ENCODE measurements at regions not wholly inside any gene's neighbourhood (a gene's known extent, or its start where the extent isn't known, plus 50 kb on each side); places are given as distances from the start of the nearest gene placed in this dataset.

DNA sequence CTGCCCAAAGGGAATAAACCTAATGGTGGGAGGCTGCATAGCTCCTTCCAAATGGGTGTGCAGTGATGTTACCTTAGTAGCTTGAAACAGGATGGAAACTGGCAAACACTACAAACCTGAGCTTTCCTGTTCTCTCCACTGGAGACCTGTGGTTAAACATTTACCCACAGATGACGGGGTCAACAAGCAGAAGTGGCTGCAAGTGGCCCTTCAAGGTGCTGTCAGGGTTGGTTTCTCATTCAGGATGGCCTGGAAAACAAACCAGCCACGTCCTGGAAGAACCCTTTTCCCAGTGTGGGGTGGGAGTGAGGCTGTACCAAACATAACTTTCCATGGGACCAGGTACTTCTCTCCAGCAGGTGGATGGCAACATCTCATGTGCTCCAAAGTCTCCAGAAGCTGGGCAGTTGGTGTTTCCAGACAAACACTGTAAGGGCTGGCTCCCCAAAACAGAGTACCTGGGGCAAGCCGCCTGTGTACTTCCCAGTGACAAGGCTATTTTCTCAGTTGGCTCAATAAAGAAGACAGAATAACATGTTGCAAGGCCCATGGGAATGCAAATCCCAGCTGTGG is 67.5 kb downstream of the DNAJB9 start:
- Mint-ChIP-seq H3K4me1 (peaks cover 4% of the 10 kb centered on the region), H3K9me3 (peaks cover 8% of the 10 kb centered on the region), H3K4me3 (no peak overlapping the region), H3K36me3 (no peaks in the 10 kb centered on the region), H3K27ac (no peak overlapping the region), H3K27me3 (ENCODE audit: low read depth) (peaks cover 3% of the 10 kb centered on the region)
- TF ChIP-seq, protein P1, sequence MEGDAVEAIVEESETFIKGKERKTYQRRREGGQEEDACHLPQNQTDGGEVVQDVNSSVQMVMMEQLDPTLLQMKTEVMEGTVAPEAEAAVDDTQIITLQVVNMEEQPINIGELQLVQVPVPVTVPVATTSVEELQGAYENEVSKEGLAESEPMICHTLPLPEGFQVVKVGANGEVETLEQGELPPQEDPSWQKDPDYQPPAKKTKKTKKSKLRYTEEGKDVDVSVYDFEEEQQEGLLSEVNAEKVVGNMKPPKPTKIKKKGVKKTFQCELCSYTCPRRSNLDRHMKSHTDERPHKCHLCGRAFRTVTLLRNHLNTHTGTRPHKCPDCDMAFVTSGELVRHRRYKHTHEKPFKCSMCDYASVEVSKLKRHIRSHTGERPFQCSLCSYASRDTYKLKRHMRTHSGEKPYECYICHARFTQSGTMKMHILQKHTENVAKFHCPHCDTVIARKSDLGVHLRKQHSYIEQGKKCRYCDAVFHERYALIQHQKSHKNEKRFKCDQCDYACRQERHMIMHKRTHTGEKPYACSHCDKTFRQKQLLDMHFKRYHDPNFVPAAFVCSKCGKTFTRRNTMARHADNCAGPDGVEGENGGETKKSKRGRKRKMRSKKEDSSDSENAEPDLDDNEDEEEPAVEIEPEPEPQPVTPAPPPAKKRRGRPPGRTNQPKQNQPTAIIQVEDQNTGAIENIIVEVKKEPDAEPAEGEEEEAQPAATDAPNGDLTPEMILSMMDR (IDR thresholded peaks at IDR 0.05; ENCODE audit: unreplicated experiment): no peak
- no peak for DNase-seq (ENCODE audit: low spot score in 2 of 2, unreplicated experiment in 2 of 2)

DNA sequence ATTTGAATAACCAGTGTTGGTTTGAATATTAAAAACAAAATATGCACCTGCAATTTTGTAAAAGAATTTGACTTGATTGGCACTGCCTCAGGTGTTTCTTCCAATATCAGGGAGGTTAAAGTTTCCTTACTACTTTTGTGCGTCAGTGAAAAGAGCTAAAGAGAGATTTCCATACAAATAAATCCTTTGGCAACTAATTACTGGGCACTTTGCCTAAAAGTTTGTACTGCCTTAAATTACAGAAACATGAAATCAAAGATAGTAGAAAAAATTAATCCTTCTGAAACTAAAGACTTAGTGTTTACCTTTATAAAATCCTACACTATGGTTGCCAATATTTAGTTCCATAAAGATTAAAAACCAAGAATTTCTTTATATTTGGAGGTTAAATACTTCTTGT is 72.5 kb downstream of the DNAJB9 start:
- DNase-seq (ENCODE audit: low spot score in 2 of 2, unreplicated experiment in 2 of 2): no peak
- Mint-ChIP-seq H3K27me3 (ENCODE audit: low read depth) (no peaks in the 10 kb centered on the region), H3K27ac (no peak overlapping the region), H3K4me3 (no peak overlapping the region), H3K36me3 (peaks cover 1% of the 10 kb centered on the region), H3K9me3 (peaks cover 13% of the 10 kb centered on the region), H3K4me1 (peaks cover 4% of the 10 kb centered on the region)
- TF ChIP-seq, protein P1 (IDR thresholded peaks at IDR 0.05; ENCODE audit: unreplicated experiment): no peak

- peaks cover 1% of the 10 kb centered on the region for H3K36me3 Mint-ChIP-seq
- H3K9me3 Mint-ChIP-seq: peaks cover 13% of the 10 kb centered on the region
- H3K27me3 Mint-ChIP-seq (ENCODE audit: low read depth): no peaks in the 10 kb centered on the region
Measured at GRCh38 chr7:108643136-108643535, 73.5 kb downstream of the DNAJB9 start.

DNA sequence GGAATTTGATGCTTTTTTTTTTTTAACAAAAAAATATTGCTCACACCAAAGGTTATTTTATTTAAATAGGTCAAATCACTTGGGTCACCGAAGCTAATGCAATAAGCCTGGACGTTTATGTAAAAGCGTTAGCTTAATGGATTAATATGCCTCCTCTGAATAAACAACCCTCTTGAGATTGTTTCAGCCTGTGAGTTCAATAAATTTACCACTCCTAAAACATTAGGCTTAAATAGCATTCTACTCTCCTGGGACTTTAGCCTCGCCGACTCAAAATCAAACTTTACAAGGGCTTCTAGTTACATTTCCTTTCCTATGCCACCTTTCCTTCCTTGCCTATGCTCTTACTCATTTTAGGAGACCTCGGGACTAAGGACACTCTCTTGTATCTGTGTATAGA is 79.3 kb downstream of the DNAJB9 start:
- Mint-ChIP-seq H3K9me3 (peaks cover 13% of the 10 kb centered on the region), H3K36me3 (peaks cover 1% of the 10 kb centered on the region), H3K27me3 (ENCODE audit: low read depth) (no peaks in the 10 kb centered on the region), H3K4me1 (peaks cover 24% of the 10 kb centered on the region), H3K27ac (no peak overlapping the region), H3K4me3 (no peak overlapping the region)
- DNase-seq (ENCODE audit: low spot score in 2 of 2, unreplicated experiment in 2 of 2): no peak
- TF ChIP-seq, protein P1 (IDR thresholded peaks at IDR 0.05; ENCODE audit: unreplicated experiment): no peak

More at GRCh38 chr7:108643136-108643535, 73.5 kb downstream of the DNAJB9 start:
- DNase-seq (ENCODE audit: low spot score in 2 of 2, unreplicated experiment in 2 of 2): no peak
- TF ChIP-seq, protein P1 (IDR thresholded peaks at IDR 0.05; ENCODE audit: unreplicated experiment): no peak
- Mint-ChIP-seq H3K4me1 (peaks cover 4% of the 10 kb centered on the region), H3K4me3 (no peak overlapping the region), H3K27ac (no peak overlapping the region)

DNA sequence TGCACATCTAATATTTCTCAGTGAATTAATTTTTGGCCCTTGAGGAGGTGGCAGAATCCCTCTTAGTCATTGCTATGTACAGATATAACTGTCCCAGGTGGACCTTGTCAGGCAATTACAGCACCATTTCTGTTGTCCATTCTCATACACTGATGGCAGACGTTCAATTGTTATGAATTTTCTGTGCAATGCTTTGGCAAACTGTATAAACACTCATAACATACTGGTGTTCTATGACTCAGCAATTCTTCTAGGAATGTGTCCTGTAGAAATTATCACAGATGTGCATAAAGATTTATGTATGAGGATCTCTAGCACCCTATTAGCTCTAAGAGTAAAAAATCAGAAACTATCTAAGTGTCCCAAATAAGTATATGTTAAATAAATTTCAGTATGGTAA is 80.8 kb downstream of the DNAJB9 start:
- H3K27ac Mint-ChIP-seq: no peak overlapping the region
- H3K36me3 Mint-ChIP-seq: peaks cover 1% of the 10 kb centered on the region
- peaks cover 24% of the 10 kb centered on the region for H3K4me1 Mint-ChIP-seq
- H3K4me3 Mint-ChIP-seq: no peak overlapping the region
- TF ChIP-seq, protein P1 (IDR thresholded peaks at IDR 0.05; ENCODE audit: unreplicated experiment): no peak
- DNase-seq (ENCODE audit: low spot score in 2 of 2, unreplicated experiment in 2 of 2): no peak
- peaks cover 5% of the 10 kb centered on the region for H3K9me3 Mint-ChIP-seq
- no peaks in the 10 kb centered on the region for H3K27me3 Mint-ChIP-seq (ENCODE audit: low read depth)

DNA sequence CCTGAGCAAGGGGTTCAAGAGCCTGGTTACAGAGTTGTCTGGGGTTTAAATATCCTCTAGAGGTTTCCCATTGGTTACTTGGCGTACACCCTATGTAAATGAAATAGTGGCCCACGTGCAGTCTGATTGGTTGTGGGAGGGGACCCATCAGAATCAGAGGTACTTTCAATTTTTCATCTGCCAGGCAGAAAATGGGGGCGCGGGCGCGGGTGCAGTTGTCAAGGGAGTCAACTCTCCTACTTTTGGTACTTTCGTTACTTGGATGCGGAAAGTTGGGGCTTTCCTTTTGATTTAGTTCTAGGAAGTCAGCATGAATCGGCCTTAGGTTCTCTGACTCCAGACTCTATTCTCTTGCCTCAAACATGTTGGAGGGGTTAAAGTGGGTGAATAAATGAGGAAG is 83.2 kb downstream of the DNAJB9 start:
- H3K36me3 Mint-ChIP-seq: no peaks in the 10 kb centered on the region
- no peak overlapping the region for H3K27ac Mint-ChIP-seq
- no peak overlapping the region for H3K4me3 Mint-ChIP-seq
- no peaks in the 10 kb centered on the region for H3K9me3 Mint-ChIP-seq
- H3K27me3 Mint-ChIP-seq (ENCODE audit: low read depth): peaks cover 2% of the 10 kb centered on the region
- H3K4me1 Mint-ChIP-seq: peaks cover 24% of the 10 kb centered on the region
- TF ChIP-seq, protein P1 (IDR thresholded peaks at IDR 0.05; ENCODE audit: unreplicated experiment): no peak
- DNase-seq (ENCODE audit: low spot score in 2 of 2, unreplicated experiment in 2 of 2): no peak

Measured in mesothelial cell of epicardium (in vitro differentiated cells).